BE2C (cell line): ENCODE measurements at regions not wholly inside any gene's neighbourhood (a gene's known extent, or its start where the extent isn't known, plus 50 kb on each side); places are given as distances from the start of the nearest gene placed in this dataset.
A peak's percentile ranks its signal among the peaks of the same experiment; 100 is the strongest.

Experiments used
- DNase-seq: peaks from one replicate; pipeline ENCODE4 v3.0.0-alpha.2; 2020
- H3K27me3 ChIP-seq: fragments of 250-450 bp; sonication (Bioruptor Pico); 2 replicates; pipeline ENCODE4 v1.5.1; 2020; ENCODE audit warnings: mild to moderate bottlenecking
- H3K36me3 ChIP-seq: fragments of 250-450 bp; sonication (Bioruptor Pico); 2 replicates; pipeline ENCODE4 v1.5.1; 2020; ENCODE audit warnings: mild to moderate bottlenecking
- H3K4me1 ChIP-seq: fragments of 250-450 bp; sonication (Bioruptor Pico); 2 replicates; pipeline ENCODE4 v1.5.1; 2020
- H3K4me3 ChIP-seq: 2 replicates; pipeline ENCODE4 v1.5.1; 2011; ENCODE audit warnings: low read depth, low read length
- H3K9me3 ChIP-seq: fragments of 250-450 bp; sonication (Bioruptor Pico); 2 replicates; pipeline ENCODE4 v1.5.1; 2020
- CTCF ChIP-seq: IDR thresholded peaks from 2 replicates; pipeline ENCODE4 v1.5.1; 2012; ENCODE audit warnings: mild to moderate bottlenecking, low read depth, low read length

GRCh38 chr10:124264271-124264670, 154.5 kb downstream of the OAT start:
- H3K9me3 ChIP-seq = no peaks in the 10 kb centered on the region
- H3K4me1 ChIP-seq = no peaks in the 10 kb centered on the region
- H3K4me3 ChIP-seq = no peak overlapping the region
- no peak for DNase-seq
- no peaks in the 10 kb centered on the region for H3K36me3 ChIP-seq
- no peaks in the 10 kb centered on the region for H3K27me3 ChIP-seq
- TF ChIP-seq CTCF = no peak

GRCh38 chr10:124263726-124264125, 155.0 kb downstream of the OAT start:
- no peaks in the 10 kb centered on the region for H3K27me3 ChIP-seq
- H3K4me3 ChIP-seq = no peak overlapping the region
- no peak for TF ChIP-seq CTCF
- DNase-seq = no peak
- H3K4me1 ChIP-seq = no peaks in the 10 kb centered on the region
- no peaks in the 10 kb centered on the region for H3K9me3 ChIP-seq
- no peaks in the 10 kb centered on the region for H3K36me3 ChIP-seq

- no peaks in the 10 kb centered on the region for H3K27me3 ChIP-seq
- H3K36me3 ChIP-seq = no peaks in the 10 kb centered on the region
- no peak for DNase-seq
- no peaks in the 10 kb centered on the region for H3K9me3 ChIP-seq
- no peaks in the 10 kb centered on the region for H3K4me1 ChIP-seq
- TF ChIP-seq CTCF = no peak
- no peak overlapping the region for H3K4me3 ChIP-seq
These were observed 155.8 kb downstream of the OAT start for GRCh38 chr10:124262971-124263370.

GRCh38 chr10:124262234-124262865, 156.4 kb downstream of the OAT start:
- no peaks in the 10 kb centered on the region for H3K4me1 ChIP-seq
- H3K36me3 ChIP-seq = no peaks in the 10 kb centered on the region

GRCh38 chr10:124259139-124259825, 159.4 kb downstream of the OAT start:
- Histone ChIP-seq H3K27me3 (no peaks in the 10 kb centered on the region), H3K4me1 (peaks cover 8% of the 10 kb centered on the region)
- DNase-seq = peak; percentile 49

More at GRCh38 chr10:124262234-124262865, 156.4 kb downstream of the OAT start:
- Histone ChIP-seq H3K27me3 (no peaks in the 10 kb centered on the region), H3K9me3 (no peaks in the 10 kb centered on the region), H3K4me3 (no peak overlapping the region)
- TF ChIP-seq CTCF = no peak
- no peak for DNase-seq

More at GRCh38 chr10:124259139-124259825, 159.4 kb downstream of the OAT start:
- Histone ChIP-seq H3K36me3 (no peaks in the 10 kb centered on the region), H3K9me3 (no peaks in the 10 kb centered on the region), H3K4me3 (no peak overlapping the region)
- peak; percentile 61 for TF ChIP-seq CTCF
